Tibial nerve (tissue), 4 donors: ENCODE measurements at regions not wholly inside any gene's neighbourhood (a gene's known extent, or its start where the extent isn't known, plus 50 kb on each side); places are given as distances from the start of the nearest gene placed in this dataset.

ENCODE experiments used
- DNase-seq, 2 donors: peaks; one replicate each; pipeline ENCODE4 v3.0.0-alpha.2; 2019; ENCODE audit warnings: low spot score in 2 of 2
- H3K27ac ChIP-seq, 4 donors: fragments of 200-600 bp; sonication (generic) in 3 of 4; one replicate each; pipeline ENCODE4 v1.5.1; 2017 to 2019; ENCODE audit warnings: mild to moderate bottlenecking in 1 of 4
- H3K27me3 ChIP-seq, 2 donors: fragments of 200-600 bp; sonication (generic) in 1 of 2; one replicate each; pipeline versions ENCODE4 v1.5.1 to v1.6.0; 2017 to 2019
- H3K36me3 ChIP-seq, 3 donors: fragments of 200-600 bp; sonication (generic); one replicate each; pipeline ENCODE4 v1.5.1; 2018 to 2019
- H3K4me1 ChIP-seq, 4 donors: fragments of 200-600 bp; sonication (generic) in 3 of 4; one replicate each; pipeline ENCODE4 v1.5.1; 2017 to 2019
- H3K4me3 ChIP-seq, 4 donors: fragments of 200-600 bp; sonication (generic) in 3 of 4; one replicate each; pipeline ENCODE4 v1.5.1; 2017 to 2019; ENCODE audit warnings: mild to moderate bottlenecking in 1 of 4, moderate library complexity in 1 of 4
- H3K9me3 ChIP-seq, 4 donors: fragments of 200-600 bp; sonication (generic) in 3 of 4; one replicate each; pipeline ENCODE4 v1.5.1; 2017 to 2019
- CTCF ChIP-seq, 5 experiments: fragments of 200-600 bp in 3 of 5; fragments of 450-650 bp in 2 of 5; sonication (generic) in 3 of 5; IDR thresholded peaks; one replicate each; pipeline ENCODE4 v1.5.1; 2016 to 2019; ENCODE audit warnings: antibody characterized with exemption in 5 of 5, mild to moderate bottlenecking in 3 of 5, moderate library complexity in 2 of 5
- EP300 ChIP-seq, 2 donors: sonication (generic); formaldehyde crosslinking; IDR thresholded peaks; one replicate each; pipeline ENCODE4 v1.6.1; 2017; ENCODE audit warnings: antibody characterized with exemption in 2 of 2, mild to moderate bottlenecking in 1 of 2
- POLR2A ChIP-seq, 2 donors: fragments of 450-650 bp; IDR thresholded peaks; one replicate each; pipeline ENCODE4 v1.6.1; 2017; ENCODE audit warnings: antibody characterized with exemption in 2 of 2, mild to moderate bottlenecking in 2 of 2, moderate library complexity in 2 of 2
- WGBS, 2 donors: methylation state at CpG; one replicate each; pipeline ENCODE4 v1.1.5; 2018; 5-methylcytosine and 5-hydroxymethylcytosine counted together

- Histone ChIP-seq H3K27me3 (no peaks in the 10 kb centered on the region), H3K9me3 (no peaks in the 10 kb centered on the region), H3K4me1 (peaks cover 0 to 30% (median 5%) of the 10 kb centered on the region in 4 donors), H3K36me3 (no peaks in the 10 kb centered on the region), H3K4me3 (no peak overlapping the region), H3K27ac (no peak overlapping the region)
- no peak for DNase-seq
- WGBS, 2 donors = 89% methylated on average over 2 of the region's 2 CpGs
- no peak for TF ChIP-seq CTCF (IDR thresholded peaks at IDR 0.05)
- no peak for TF ChIP-seq POLR2A (IDR thresholded peaks at IDR 0.05)
- TF ChIP-seq EP300 (IDR thresholded peaks at IDR 0.05) = no peak
These were observed 152.2 kb downstream of the TMCO5A start for GRCh38 chr15:38086611-38087010.

- WGBS, 2 donors = 25% methylated on average over 1 of the region's 1 CpG
- DNase-seq = no peak
These were observed 154.5 kb downstream of the TMCO5A start for GRCh38 chr15:38088971-38089370.

GRCh38 chr15:38090223-38090622 lies 155.8 kb downstream of the TMCO5A start:
- no peaks in the 10 kb centered on the region for H3K27me3 ChIP-seq
- no peaks in the 10 kb centered on the region for H3K36me3 ChIP-seq
- WGBS, 2 donors = 26 to 31% methylated on average over 4 of the region's 4 CpGs

More at GRCh38 chr15:38088971-38089370, 154.5 kb downstream of the TMCO5A start:
- Histone ChIP-seq H3K9me3 (no peaks in the 10 kb centered on the region), H3K4me1 (peaks cover 0 to 30% (median 5%) of the 10 kb centered on the region in 4 donors), H3K27ac (no peak overlapping the region), H3K27me3 (no peaks in the 10 kb centered on the region), H3K36me3 (no peaks in the 10 kb centered on the region), H3K4me3 (no peak overlapping the region)
- TF ChIP-seq CTCF (IDR thresholded peaks at IDR 0.05) (no peak), POLR2A (IDR thresholded peaks at IDR 0.05) (no peak), EP300 (IDR thresholded peaks at IDR 0.05) (no peak)

GRCh38 chr15:38090678-38091077 lies 156.2 kb downstream of the TMCO5A start:
- no peaks in the 10 kb centered on the region for H3K36me3 ChIP-seq
- WGBS, 2 donors = 49 to 56% methylated on average over 3 of the region's 3 CpGs
- peak overlapping the region in 2 of 4 donors; percentile 57 to 67 for H3K27ac ChIP-seq
- DNase-seq = no peak
- H3K4me1 ChIP-seq = peaks cover 0 to 28% (median 2%) of the 10 kb centered on the region in 4 donors
- TF ChIP-seq CTCF (IDR thresholded peaks at IDR 0.05) (no peak), EP300 (IDR thresholded peaks at IDR 0.05) (no peak), POLR2A (IDR thresholded peaks at IDR 0.05) (no peak)
- no peak overlapping the region for H3K4me3 ChIP-seq
- no peaks in the 10 kb centered on the region for H3K9me3 ChIP-seq
- no peaks in the 10 kb centered on the region for H3K27me3 ChIP-seq

More at GRCh38 chr15:38090223-38090622, 155.8 kb downstream of the TMCO5A start:
- Histone ChIP-seq H3K4me3 (no peak overlapping the region), H3K9me3 (no peaks in the 10 kb centered on the region), H3K4me1 (peaks cover 0 to 30% (median 4%) of the 10 kb centered on the region in 4 donors), H3K27ac (peak overlapping the region in 2 of 4 donors; percentile 57 to 67)
- TF ChIP-seq CTCF (IDR thresholded peaks at IDR 0.05) (no peak), POLR2A (IDR thresholded peaks at IDR 0.05) (no peak)
- DNase-seq = no peak

GRCh38 chr15:38091078-38091645 lies 156.7 kb downstream of the TMCO5A start:
- H3K4me1 ChIP-seq = peaks cover 0 to 23% (median 2%) of the 10 kb centered on the region in 4 donors
- H3K4me3 ChIP-seq = no peak overlapping the region
- H3K27ac ChIP-seq = peak overlapping the region in 2 of 4 donors; percentile 44 to 57
- no peaks in the 10 kb centered on the region for H3K9me3 ChIP-seq
- WGBS, 2 donors = 95% methylated on average over 3 of the region's 3 CpGs
- TF ChIP-seq POLR2A (IDR thresholded peaks at IDR 0.05) (no peak), EP300 (IDR thresholded peaks at IDR 0.05) (no peak), CTCF (IDR thresholded peaks at IDR 0.05) (no peak)
- no peak for DNase-seq
- no peaks in the 10 kb centered on the region for H3K36me3 ChIP-seq
- H3K27me3 ChIP-seq = no peaks in the 10 kb centered on the region
